ENCODE measurements at regions not wholly inside any gene's neighbourhood (a gene's known extent, or its start where the extent isn't known, plus 50 kb on each side); places are given as distances from the start of the nearest gene placed in this dataset.

GRCh38 chr3:146838221-146838620 lies 233.1 kb upstream of the PLSCR5 start:
- DNase-seq (ENCODE audit: low spot score): no peak

DNA sequence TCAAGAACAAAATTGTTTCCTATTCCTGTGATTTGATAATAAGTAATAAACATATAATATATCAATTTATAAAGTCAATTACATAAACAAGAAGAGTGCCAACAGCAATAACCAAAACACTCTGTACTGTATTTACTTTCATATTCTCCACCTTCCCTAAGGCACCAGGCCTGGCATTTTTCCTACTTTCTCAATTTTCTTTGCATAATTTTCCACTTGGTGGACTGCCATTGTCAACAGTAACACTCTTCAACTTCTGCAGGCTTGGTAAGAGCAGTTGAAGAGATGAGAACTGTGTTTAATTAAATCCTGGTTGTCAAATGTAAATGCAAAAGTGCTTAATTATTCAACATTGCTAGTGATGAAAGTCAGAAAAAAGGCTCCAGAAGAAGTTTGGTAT lies 229.8 kb upstream of the PLSCR5 start:
- no peak for DNase-seq (ENCODE audit: low spot score)

DNA sequence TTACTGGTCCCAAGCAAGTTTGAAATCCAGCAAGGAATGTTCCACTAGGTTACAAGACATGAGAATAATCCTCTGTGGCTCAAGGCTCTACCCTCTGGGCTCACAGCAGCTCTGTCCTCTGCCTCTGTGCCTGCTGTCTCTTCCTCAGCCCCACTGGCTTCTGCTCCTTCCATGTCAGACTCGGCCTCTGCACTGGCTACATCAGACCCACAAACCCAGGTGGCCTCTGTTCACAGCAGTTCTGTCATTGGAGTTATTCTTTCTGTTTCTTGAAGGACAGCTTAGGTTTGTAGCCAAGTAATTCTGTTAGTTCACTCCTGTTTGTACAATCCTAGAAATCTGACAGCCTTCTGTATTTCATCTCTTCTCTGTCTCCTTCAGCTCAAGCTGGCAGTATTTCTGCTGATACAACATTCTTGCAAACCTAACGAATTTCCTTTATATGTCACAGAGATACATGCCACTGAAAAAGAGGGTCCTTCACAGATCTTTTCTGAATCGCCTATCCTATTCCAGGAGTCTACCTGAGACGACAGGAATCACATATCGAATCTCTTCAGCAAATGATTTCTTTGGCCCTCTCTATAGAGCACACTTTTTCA lies 227.8 kb upstream of the PLSCR5 start:
- DNase-seq (ENCODE audit: low spot score): no peak

- DNase-seq (ENCODE audit: low spot score): no peak
Observed at GRCh38 chr3:146831659-146832058, 226.5 kb upstream of the PLSCR5 start.

- DNase-seq (ENCODE audit: low spot score): no peak
Observed at GRCh38 chr3:146830231-146830630, 225.1 kb upstream of the PLSCR5 start.

DNA sequence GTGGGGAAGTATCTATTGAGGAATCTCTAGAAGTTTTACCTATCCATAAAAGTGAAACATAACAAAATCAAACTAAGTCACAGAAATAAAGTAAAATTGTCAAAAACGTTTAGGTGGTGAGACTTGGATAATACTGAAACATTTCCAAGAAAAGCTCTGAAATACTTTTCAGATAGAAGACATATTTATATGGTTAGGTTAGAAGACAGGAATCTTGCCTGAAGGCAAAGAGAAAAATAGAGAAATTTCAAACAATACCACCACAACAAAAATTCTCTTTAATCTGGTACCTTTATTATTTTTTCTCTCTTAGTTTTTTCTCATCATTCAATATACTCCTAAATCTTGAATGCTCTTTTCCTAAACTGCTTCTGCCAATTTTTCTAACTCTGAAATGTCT lies 222.7 kb upstream of the PLSCR5 start:
- no peak for DNase-seq (ENCODE audit: low spot score)

DNA sequence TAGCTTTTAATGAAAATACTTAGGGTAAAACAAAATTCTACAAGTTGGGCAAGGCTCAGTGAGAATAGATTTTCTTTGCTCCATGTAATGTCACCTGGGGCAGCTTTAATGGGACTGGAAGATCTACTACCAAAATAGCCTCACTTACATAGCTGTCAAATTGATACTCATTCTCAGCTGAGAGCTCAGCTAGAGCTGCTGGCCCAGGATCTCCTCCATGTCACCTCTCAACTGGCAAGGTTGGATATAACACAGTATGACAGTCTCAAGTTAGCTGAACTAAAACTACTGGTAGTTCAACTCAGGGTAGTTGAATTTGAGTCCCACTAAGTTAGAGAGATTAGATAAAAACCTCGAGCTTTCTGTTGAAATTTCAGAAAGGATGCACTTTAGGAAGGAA lies 218.5 kb upstream of the PLSCR5 start:
- DNase-seq (ENCODE audit: low spot score): no peak

DNA sequence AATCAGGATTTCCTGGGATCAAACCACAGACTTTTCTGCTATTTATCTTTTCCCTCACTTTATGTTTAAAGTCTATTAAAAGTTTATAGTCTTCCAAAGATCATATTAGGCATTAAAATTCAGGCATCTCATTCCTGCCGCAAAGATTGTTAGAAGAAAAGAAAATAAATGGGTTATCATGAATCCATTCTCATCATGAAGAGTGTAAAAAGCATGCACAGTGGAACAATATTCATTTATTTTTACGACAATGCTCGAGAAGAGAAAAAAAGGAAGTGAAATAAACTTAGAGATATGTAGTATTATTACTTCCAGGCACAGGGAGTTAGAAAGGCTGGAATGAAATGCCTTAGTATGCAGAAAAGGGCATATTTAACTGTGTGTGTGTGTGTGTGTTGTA lies 213.7 kb upstream of the PLSCR5 start:
- no peak for DNase-seq (ENCODE audit: low spot score)

- DNase-seq (ENCODE audit: low spot score): no peak
Observed at GRCh38 chr3:146818301-146818700, 213.2 kb upstream of the PLSCR5 start.

- DNase-seq (ENCODE audit: low spot score): peak; percentile 28
Observed at GRCh38 chr3:146817704-146818103, 212.6 kb upstream of the PLSCR5 start.

DNA sequence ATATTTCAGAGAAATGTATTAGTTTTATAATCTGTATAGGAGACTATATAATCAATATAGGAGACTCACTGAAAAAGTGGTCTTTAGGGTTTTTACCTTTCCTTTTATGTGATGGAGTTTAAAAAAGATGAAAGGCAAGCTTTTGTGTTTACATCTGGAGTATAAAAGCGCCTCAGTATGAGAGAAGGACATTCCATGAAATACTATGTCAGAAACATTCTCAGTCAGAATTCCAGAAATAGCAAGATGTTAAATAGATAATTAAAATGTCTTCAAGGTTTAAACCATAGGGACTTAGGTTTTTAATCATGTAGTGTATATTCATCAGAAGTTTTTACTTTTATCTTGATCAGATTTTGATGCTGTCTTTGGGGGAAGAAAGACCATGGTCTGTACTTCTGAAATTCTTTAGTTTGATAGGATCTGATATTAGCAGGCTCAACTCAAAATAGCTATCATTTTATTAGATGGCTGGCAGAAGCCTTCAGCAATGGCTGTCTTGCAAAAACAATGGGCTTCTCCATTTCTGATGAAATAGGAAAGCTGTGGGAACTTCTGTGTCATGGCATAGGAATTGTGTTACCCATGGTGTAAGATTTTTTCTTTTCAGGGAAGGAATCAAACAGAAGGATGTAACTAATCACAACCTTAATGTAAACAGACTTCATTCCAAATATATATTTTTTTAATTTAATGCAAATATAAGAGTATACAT lies 209.6 kb upstream of the PLSCR5 start:
- DNase-seq (ENCODE audit: low spot score): no peak

DNA sequence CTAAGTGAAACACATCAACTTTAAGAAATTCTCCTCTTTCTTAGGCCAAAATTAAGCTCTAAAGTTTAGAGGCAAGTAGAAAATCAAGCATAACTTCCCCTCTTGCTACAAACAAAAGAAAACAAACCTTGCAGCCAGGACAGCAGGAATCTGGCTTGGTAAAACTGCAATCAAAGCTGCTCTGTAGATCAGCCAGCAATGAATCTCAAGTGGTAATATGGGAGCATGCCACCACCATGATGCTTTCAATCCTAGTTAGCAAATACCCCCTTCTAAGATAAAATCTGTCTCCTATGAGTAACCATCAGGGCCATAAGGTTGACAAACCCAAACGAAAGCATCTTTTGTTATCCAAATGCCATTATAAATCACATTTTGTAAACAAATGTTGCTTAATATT lies 208.3 kb upstream of the PLSCR5 start:
- DNase-seq (ENCODE audit: low spot score): no peak

GRCh38 chr3:146803745-146804144 lies 198.6 kb upstream of the PLSCR5 start:
- no peak for DNase-seq (ENCODE audit: low spot score)

DNA sequence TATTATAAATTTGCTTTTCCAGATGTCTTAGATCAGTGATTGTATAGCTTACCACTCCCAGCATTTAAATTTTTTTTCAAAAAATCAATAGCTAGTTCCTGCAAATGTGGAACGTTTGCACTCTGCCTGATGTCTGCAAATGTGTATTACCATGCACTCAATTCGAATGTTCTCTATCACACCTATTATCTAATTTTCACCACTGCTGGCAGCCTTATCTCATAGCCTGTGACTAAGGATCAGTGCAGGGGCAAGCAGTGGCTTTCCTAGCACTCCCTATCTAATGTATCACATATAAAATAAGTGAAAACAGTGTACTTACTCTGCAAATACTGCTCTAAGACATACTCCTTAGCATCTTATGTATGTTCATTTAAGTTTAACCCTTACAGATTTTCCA lies 196.3 kb upstream of the PLSCR5 start:
- no peak for DNase-seq (ENCODE audit: low spot score)

- DNase-seq (ENCODE audit: low spot score): no peak
Observed at GRCh38 chr3:146800484-146800883, 195.3 kb upstream of the PLSCR5 start.

GRCh38 chr3:146796078-146796477 lies 190.9 kb upstream of the PLSCR5 start:
- DNase-seq (ENCODE audit: low spot score): no peak

- DNase-seq (ENCODE audit: low spot score): no peak
Observed at GRCh38 chr3:146783446-146783845, 178.3 kb upstream of the PLSCR5 start.

DNA sequence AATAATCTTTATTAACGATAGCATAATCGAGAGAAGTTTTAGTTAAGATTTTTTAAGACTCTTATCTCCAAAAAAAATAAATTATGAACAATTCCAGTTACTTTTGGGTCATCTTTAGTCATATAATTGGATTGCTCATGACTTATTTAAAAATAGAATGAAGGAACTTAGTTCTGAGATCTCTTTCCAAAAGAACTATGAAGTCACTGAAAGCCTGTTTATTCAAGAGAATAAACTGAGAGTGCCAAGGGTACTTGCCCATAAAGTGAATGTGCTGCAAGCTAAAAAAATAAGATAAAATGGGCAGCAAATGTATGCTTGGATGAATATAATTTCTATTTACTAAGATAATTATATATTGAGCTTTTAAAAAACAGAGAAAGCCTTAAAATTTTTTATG lies 176.5 kb upstream of the PLSCR5 start:
- DNase-seq (ENCODE audit: low spot score): no peak

DNA sequence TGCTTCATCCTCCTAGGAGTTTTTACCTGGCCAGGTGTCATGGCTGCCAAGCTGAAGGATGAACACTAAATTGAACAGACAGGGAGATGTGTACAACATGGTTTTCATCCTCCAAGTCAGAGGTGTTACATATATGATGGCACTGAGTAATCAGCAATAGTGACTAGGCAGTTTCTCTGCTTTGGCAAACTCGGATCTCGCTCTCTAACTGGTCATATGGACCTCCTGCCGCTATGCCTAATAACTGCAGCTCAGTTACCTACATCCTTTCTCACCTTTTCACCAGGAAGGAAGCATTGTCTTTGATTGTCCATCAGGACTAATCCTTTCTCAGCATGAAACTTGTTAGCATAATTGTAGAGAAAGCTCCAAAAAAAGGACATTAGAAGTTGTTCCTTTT lies 175.9 kb upstream of the PLSCR5 start:
- DNase-seq (ENCODE audit: low spot score): no peak

DNA sequence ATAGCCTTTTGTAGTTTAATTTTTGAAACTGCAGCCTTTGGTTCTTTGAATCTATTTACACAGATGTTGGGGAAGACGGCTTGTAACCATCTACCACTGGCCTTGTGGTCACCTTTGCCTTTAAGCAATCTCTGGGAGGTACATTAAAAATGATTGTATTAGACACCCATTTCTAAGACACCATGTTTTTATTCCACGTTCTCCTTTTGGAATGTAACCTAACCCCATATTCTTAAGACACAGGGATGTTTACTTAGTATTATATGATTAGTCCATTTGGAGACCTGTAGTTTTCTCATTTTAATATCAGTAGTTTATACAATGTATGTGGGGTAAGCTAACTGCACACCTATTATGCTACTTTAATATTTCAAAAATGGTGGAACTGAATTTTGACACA lies 175.1 kb upstream of the PLSCR5 start:
- DNase-seq (ENCODE audit: low spot score): no peak

- DNase-seq (ENCODE audit: low spot score): no peak
Observed at GRCh38 chr3:146777941-146778340, 172.8 kb upstream of the PLSCR5 start.

GRCh38 chr3:146772211-146772743 lies 167.1 kb upstream of the PLSCR5 start:
- no peak for DNase-seq (ENCODE audit: low spot score)

DNA sequence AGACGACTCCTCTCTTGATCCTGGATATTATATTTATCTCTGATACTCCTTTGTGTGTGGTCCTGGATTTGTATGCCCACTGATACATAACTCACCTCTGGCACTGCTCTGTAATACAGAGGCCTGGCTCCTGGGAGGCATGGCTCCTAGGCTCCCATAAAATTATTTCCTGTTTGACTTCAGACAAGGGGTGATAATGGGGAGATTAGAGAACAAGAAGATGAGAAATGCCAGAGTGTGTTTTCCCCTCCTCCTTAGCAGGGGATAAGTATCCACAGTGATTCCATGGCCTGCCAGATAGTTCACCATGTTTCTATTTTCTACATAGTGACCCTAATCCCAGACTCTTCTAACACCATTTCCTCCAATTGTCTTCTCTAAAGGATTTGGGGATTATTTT lies 165.7 kb upstream of the PLSCR5 start:
- no peak for DNase-seq (ENCODE audit: low spot score)

DNA sequence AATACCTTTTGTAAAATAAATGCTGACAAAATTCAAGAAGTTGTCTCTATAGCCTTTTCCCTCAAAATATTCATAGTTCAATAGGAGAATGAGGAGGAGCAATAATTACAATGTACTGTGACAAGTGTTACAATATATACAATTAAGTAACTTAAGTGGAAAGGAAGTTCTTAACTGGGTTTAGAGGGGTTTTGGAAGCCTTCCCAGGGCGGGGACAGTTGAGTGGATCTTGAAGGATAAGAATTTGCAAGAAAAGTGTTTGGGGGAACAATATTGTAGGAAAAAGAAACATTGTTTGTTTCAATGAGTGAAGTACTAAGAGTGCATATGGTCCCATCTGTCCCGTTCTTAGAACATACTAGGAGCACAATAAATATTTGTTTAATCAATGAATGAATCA lies 165.2 kb upstream of the PLSCR5 start:
- DNase-seq (ENCODE audit: low spot score): no peak
